ENCODE measurements at regions not wholly inside any gene's neighbourhood (a gene's known extent, or its start where the extent isn't known, plus 50 kb on each side); places are given as distances from the start of the nearest gene placed in this dataset.

- TF ChIP-seq EZH2phosphoT487 (IDR thresholded peaks at IDR 0.05; ENCODE audit: insufficient read depth, low read depth) (no peak), EZH2 (IDR thresholded peaks at IDR 0.05; ENCODE audit: insufficient read depth, poor library complexity, severe bottlenecking) (no peak)
These were observed 64.1 kb downstream of the MIS18A start for GRCh38 chr21:32214654-32215305.
